OCI-LY3 (cell line): ENCODE measurements at regions not wholly inside any gene's neighbourhood (a gene's known extent, or its start where the extent isn't known, plus 50 kb on each side); places are given as distances from the start of the nearest gene placed in this dataset.

Source experiments
- H2AFZ ChIP-seq: fragments of 200-600, 300-600 bp; shearing (Covaris generic); 2 replicates; pipeline ENCODE4 v1.6.0; 2014; ENCODE audit warnings: antibody characterized with exemption, low read depth, low read length
- H3K27ac ChIP-seq: fragments of 200-600, 300-600 bp; sonication (generic); 2 replicates; pipeline ENCODE4 v1.5.1; 2014; ENCODE audit warnings: mild to moderate bottlenecking, low read length, moderate library complexity, mixed read lengths
- H3K27me3 ChIP-seq: fragments of 200-600, 300-600 bp; sonication (generic); 2 replicates; pipeline ENCODE4 v1.6.1; 2014; ENCODE audit warnings: low read depth, low read length, mixed read lengths
- H3K36me3 ChIP-seq: fragments of 200-600, 300-600 bp; sonication (generic); replicated peaks from 2 replicates; pipeline ENCODE3; 2014; ENCODE audit warnings: low read depth, low read length, mixed read lengths
- H3K4me1 ChIP-seq: fragments of 300-600, 200-600 bp; sonication (generic); 2 replicates; pipeline ENCODE4 v1.6.1; 2014; ENCODE audit warnings: low read length, mixed read lengths
- H3K4me2 ChIP-seq: fragments of 200-600, 300-600 bp; sonication (generic); 2 replicates; pipeline ENCODE4 v1.6.1; 2014; ENCODE audit warnings: low read length, mixed read lengths
- H3K4me3 ChIP-seq: fragments of 300-600, 200-600 bp; sonication (generic); 2 replicates; pipeline ENCODE4 v1.5.1; 2014; ENCODE audit warnings: antibody characterized with exemption, mild to moderate bottlenecking, low read length, moderate library complexity
- H3K79me2 ChIP-seq: fragments of 300-600, 200-600 bp; shearing (Covaris generic); 2 replicates; pipeline ENCODE4 v1.6.1; 2014; ENCODE audit warnings: mild to moderate bottlenecking, low read length, mixed read lengths
- H3K9ac ChIP-seq: fragments of 300-600, 200-600 bp; shearing (Covaris generic); 2 replicates; pipeline ENCODE4 v1.6.0; 2014; ENCODE audit warnings: mild to moderate bottlenecking, low read length, moderate library complexity
- H3K9me3 ChIP-seq: fragments of 200-600, 300-600 bp; shearing (Covaris generic); 2 replicates; pipeline ENCODE4 v1.6.1; 2014; ENCODE audit warnings: low read length, mixed read lengths; ENCODE audit not compliant: insufficient read depth
- H4K20me1 ChIP-seq: fragments of 200-600, 300-600 bp; sonication (generic); 2 replicates; pipeline ENCODE4 v1.6.1; 2016; ENCODE audit warnings: low read length, mixed read lengths; ENCODE audit not compliant: insufficient read depth
- EZH2phosphoT487 ChIP-seq: fragments of 200-600 bp; shearing (Covaris generic); IDR thresholded peaks from 2 replicates; pipeline ENCODE4 v1.6.1; 2018; ENCODE audit warnings: antibody characterized with exemption, mixed run types, low read depth
- TF ChIP-seq, protein P1 (sequence below): fragments of 200-600, 300-600 bp; sonication (generic); IDR thresholded peaks from 2 replicates; pipeline ENCODE4 v1.5.1; 2014; ENCODE audit warnings: antibody characterized with exemption, low read length, low read depth

DNA sequence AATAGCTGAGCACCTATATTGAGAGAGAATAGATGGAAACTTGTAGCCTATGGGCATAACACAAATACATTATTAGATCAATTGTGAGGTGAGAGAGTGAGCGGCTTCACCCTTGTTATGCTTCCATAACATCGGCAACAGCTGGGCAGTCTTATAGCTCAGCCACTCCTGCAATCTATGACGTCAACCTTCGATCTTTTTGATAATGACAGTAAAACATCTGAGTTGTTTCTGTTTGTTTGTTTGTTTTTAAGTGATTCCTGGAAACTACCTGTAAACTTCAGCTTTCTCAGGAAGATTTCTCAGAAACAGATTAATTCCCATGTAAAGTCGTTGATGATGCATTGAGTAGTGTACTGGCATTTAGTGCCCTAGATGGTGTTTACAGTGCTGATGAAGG is 90.0 kb downstream of the DSEL start:
- H3K4me2 ChIP-seq: no peak overlapping the region
- H3K4me3 ChIP-seq: no peak overlapping the region
- H3K27me3 ChIP-seq: no peaks in the 10 kb centered on the region
- H3K9ac ChIP-seq: no peak overlapping the region
- H3K9me3 ChIP-seq: no peaks in the 10 kb centered on the region
- no peaks in the 10 kb centered on the region for H3K79me2 ChIP-seq
- no peak overlapping the region for H3K27ac ChIP-seq
- H3K36me3 ChIP-seq: no peaks in the 10 kb centered on the region
- H2AFZ ChIP-seq: no peak overlapping the region
- H4K20me1 ChIP-seq: no peaks in the 10 kb centered on the region
- TF ChIP-seq EZH2phosphoT487: no peak
- TF ChIP-seq, protein P1, sequence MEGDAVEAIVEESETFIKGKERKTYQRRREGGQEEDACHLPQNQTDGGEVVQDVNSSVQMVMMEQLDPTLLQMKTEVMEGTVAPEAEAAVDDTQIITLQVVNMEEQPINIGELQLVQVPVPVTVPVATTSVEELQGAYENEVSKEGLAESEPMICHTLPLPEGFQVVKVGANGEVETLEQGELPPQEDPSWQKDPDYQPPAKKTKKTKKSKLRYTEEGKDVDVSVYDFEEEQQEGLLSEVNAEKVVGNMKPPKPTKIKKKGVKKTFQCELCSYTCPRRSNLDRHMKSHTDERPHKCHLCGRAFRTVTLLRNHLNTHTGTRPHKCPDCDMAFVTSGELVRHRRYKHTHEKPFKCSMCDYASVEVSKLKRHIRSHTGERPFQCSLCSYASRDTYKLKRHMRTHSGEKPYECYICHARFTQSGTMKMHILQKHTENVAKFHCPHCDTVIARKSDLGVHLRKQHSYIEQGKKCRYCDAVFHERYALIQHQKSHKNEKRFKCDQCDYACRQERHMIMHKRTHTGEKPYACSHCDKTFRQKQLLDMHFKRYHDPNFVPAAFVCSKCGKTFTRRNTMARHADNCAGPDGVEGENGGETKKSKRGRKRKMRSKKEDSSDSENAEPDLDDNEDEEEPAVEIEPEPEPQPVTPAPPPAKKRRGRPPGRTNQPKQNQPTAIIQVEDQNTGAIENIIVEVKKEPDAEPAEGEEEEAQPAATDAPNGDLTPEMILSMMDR: no peak
- no peaks in the 10 kb centered on the region for H3K4me1 ChIP-seq

DNA sequence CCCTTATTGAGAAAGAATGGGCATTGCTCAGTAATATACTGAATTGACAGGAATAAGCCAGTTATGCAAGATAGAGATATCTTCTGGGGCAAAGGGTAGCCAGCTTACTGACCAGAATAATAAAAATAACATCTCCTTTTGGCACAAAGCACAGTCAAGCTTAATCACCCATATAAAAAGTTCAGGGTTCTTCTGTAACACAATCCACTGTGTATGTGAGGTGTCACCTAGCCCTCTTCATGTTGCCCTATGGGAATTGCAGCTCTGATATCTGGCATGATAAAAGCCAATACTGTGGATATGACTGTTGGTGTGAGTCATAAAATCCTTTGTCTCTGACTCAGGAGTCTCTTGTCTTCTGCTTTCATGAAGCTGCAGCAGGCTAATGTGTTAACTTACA is 90.8 kb downstream of the DSEL start:
- Histone ChIP-seq H2AFZ (no peak overlapping the region), H3K4me1 (no peaks in the 10 kb centered on the region), H3K4me3 (no peak overlapping the region), H3K9ac (no peak overlapping the region), H3K4me2 (no peak overlapping the region), H4K20me1 (no peaks in the 10 kb centered on the region), H3K27ac (no peak overlapping the region), H3K36me3 (no peaks in the 10 kb centered on the region), H3K9me3 (no peaks in the 10 kb centered on the region), H3K27me3 (no peaks in the 10 kb centered on the region), H3K79me2 (no peaks in the 10 kb centered on the region)
- TF ChIP-seq EZH2phosphoT487: no peak
- TF ChIP-seq, protein P1: no peak

- Histone ChIP-seq H3K9me3 (no peaks in the 10 kb centered on the region), H4K20me1 (no peaks in the 10 kb centered on the region), H3K27me3 (no peaks in the 10 kb centered on the region), H3K9ac (no peak overlapping the region), H3K79me2 (no peaks in the 10 kb centered on the region), H2AFZ (no peak overlapping the region), H3K4me3 (no peak overlapping the region), H3K36me3 (no peaks in the 10 kb centered on the region), H3K4me2 (no peak overlapping the region), H3K27ac (no peak overlapping the region), H3K4me1 (peaks cover 9% of the 10 kb centered on the region)
- no peak for TF ChIP-seq EZH2phosphoT487
- TF ChIP-seq, protein P1: no peak
These were observed 94.9 kb downstream of the DSEL start for GRCh38 chr18:67421651-67422050.

GRCh38 chr18:67417864-67418523 is 98.5 kb downstream of the DSEL start:
- H4K20me1 ChIP-seq: no peaks in the 10 kb centered on the region
- peak overlapping the region; percentile 90 for H3K4me2 ChIP-seq
- H3K4me1 ChIP-seq: peaks cover 9% of the 10 kb centered on the region
- no peaks in the 10 kb centered on the region for H3K79me2 ChIP-seq
- no peak for TF ChIP-seq EZH2phosphoT487
- peak overlapping the region; percentile 69 for H3K4me3 ChIP-seq
- H3K9ac ChIP-seq: peak overlapping the region; percentile 45
- H3K27me3 ChIP-seq: no peaks in the 10 kb centered on the region
- no peaks in the 10 kb centered on the region for H3K9me3 ChIP-seq
- H2AFZ ChIP-seq: peak overlapping the region; percentile 100
- H3K36me3 ChIP-seq: no peaks in the 10 kb centered on the region
- peak overlapping the region; percentile 53 for H3K27ac ChIP-seq
